ENCODE measurements at regions not wholly inside any gene's neighbourhood (a gene's known extent, or its start where the extent isn't known, plus 50 kb on each side); places are given as distances from the start of the nearest gene placed in this dataset.

- no peak for TF ChIP-seq CTCF (IDR thresholded peaks at IDR 0.05)
- TF ChIP-seq POLR2AphosphoS5 (IDR thresholded peaks at IDR 0.05), result no peak
- no peak for TF ChIP-seq EP300 (IDR thresholded peaks at IDR 0.05)
- no peak for TF ChIP-seq POLR2A (IDR thresholded peaks at IDR 0.05)
Observed at GRCh38 chr12:30385706-30386105, 310.0 kb downstream of the IPO8 start.

All from sigmoid colon (tissue), 4 donors.